HepG2 (cell line): ENCODE measurements at regions not wholly inside any gene's neighbourhood (a gene's known extent, or its start where the extent isn't known, plus 50 kb on each side); places are given as distances from the start of the nearest gene placed in this dataset.

Experiments
- ATAC-seq: fragments of 200-7000 bp; cut with Tn5 transposase; 3 replicates; pipeline ENCODE4 v1.9.1; 2020; ENCODE audit warnings: mild to moderate bottlenecking, moderate library complexity
- BruUV-seq: library from RNA; stranded (reverse); fragments of 400-500 nt; replicated peaks from 2 replicates; lab custom pipeline; 2021; lab: Mats Ljungman, UMichigan
- CTCF ChIA-PET: fragments of 300-600 bp; formaldehyde crosslinking; extraction: SDS; loops from one replicate; lab custom pipeline; 2021; ENCODE audit warnings: low total read pairs, inconsistent platforms, low intra/inter-chr PET ratio; lab: Yijun Ruan, JAX
- POLR2A ChIA-PET: fragments of 350-600 bp; sonication (Branson Sonifier 250); formaldehyde crosslinking; loops from one replicate; lab custom pipeline; 2020; ENCODE audit warnings: antibody characterized with exemption, inconsistent platforms; lab: Yijun Ruan, JAX
- DNase-seq: peaks from one replicate; pipeline ENCODE4 v3.0.0-alpha.2; 2015; ENCODE audit warnings: low spot score
- FAIRE-seq: peaks from 3 replicates; lab custom pipeline; 2011; peaks lifted over from hg19 to GRCh38; lab: Jason Lieb, UNC
- H2AFZ ChIP-seq: one replicate; pipeline ENCODE4 v1.6.1; 2011; ENCODE audit warnings: low read length, inconsistent platforms
- H3K27ac ChIP-seq: fragments of 300-600 bp; 3 replicates; pipeline ENCODE4 v1.8.0; 2011; ENCODE audit warnings: mixed run types, mild to moderate bottlenecking, mixed read lengths, low read length, inconsistent platforms; ENCODE audit not compliant: insufficient read depth; ENCODE audit errors: extremely low read length
- H3K27me3 ChIP-seq, 2 experiments: fragments of 200-600 bp in 1 of 2; 2 replicates in 1 of 2; 3 replicates in 1 of 2; pipeline versions ENCODE4 v1.6.0 to v1.8.0; 2011; ENCODE audit warnings: low read length in 2 of 2, mild to moderate bottlenecking in 2 of 2, moderate library complexity in 2 of 2, inconsistent platforms in 1 of 2; ENCODE audit not compliant: insufficient read depth in 2 of 2, control insufficient read depth in 1 of 2
- H3K36me3 ChIP-seq, 2 experiments: fragments of 200-600 bp in 1 of 2; replicated peaks in 1 of 2; 2 replicates in 1 of 2; 3 replicates in 1 of 2; pipeline versions ENCODE4 v1.5.1 to v1.8.0; 2011; ENCODE audit warnings: low read length in 2 of 2, inconsistent platforms in 1 of 2; ENCODE audit not compliant: insufficient read depth in 2 of 2, control insufficient read depth in 1 of 2
- H3K4me1 ChIP-seq: 2 replicates; pipeline ENCODE4 v1.5.1; 2012; ENCODE audit warnings: low read length, inconsistent platforms; ENCODE audit not compliant: insufficient read depth
- H3K4me2 ChIP-seq: 2 replicates; pipeline ENCODE4 v1.6.0; 2011; ENCODE audit warnings: low read depth, low read length, inconsistent platforms
- H3K4me3 ChIP-seq, 3 experiments: fragments of 200-600 bp in 1 of 3; sonication (generic), shearing (Covaris generic) in 1 of 3; replicated peaks in 1 of 3; 2 replicates each; pipeline ENCODE4 v1.5.1; 2011 to 2016; ENCODE audit warnings: low read length in 3 of 3, inconsistent platforms in 2 of 3, low read depth in 2 of 3, mild to moderate bottlenecking in 2 of 3, control low read depth in 1 of 3, mixed read lengths in 1 of 3; ENCODE audit not compliant: insufficient read depth in 1 of 3
- H3K79me2 ChIP-seq: one replicate; pipeline ENCODE4 v1.6.1; 2011; ENCODE audit warnings: low read length, inconsistent platforms; ENCODE audit not compliant: insufficient read depth
- H3K9ac ChIP-seq: 2 replicates; pipeline ENCODE4 v1.6.0; 2011; ENCODE audit warnings: mild to moderate bottlenecking, low read depth, low read length, inconsistent platforms; ENCODE audit not compliant: insufficient read depth
- H3K9me3 ChIP-seq: 2 replicates; pipeline ENCODE4 v1.5.1; 2012; ENCODE audit warnings: mild to moderate bottlenecking, low read length
- H4K20me1 ChIP-seq: 2 replicates; pipeline ENCODE4 v1.6.0; 2011; ENCODE audit warnings: inconsistent platforms, mild to moderate bottlenecking, low read length, moderate library complexity; ENCODE audit not compliant: insufficient read depth
- GTF2F1 ChIP-seq: fragments of 150-350 bp; IDR thresholded peaks from 2 replicates; pipeline ENCODE4 v1.6.1; 2014; ENCODE audit warnings: low read length
- IKZF1 ChIP-seq: fragments of 450-650 bp; IDR thresholded peaks from 2 replicates; pipeline ENCODE4 v1.7.1; 2016
- KDM1A ChIP-seq: IDR thresholded peaks from 2 replicates; pipeline ENCODE4 v1.6.1; 2016; ENCODE audit warnings: missing compliant biosample characterization
- MYPOP ChIP-seq: sonication (generic); formaldehyde crosslinking; IDR thresholded peaks from 2 replicates; pipeline ENCODE4 v1.8.1; 2023; ENCODE audit warnings: mild to moderate bottlenecking, moderate library complexity, missing genetic modification reagents
- TERF1 ChIP-seq: sonication (generic); formaldehyde crosslinking; IDR thresholded peaks from 2 replicates; pipeline ENCODE4 v1.8.0; 2022; ENCODE audit warnings: mild to moderate bottlenecking, missing genetic modification reagents, moderate library complexity
- ZFP36 ChIP-seq: fragments of 150-350 bp; IDR thresholded peaks from 2 replicates; pipeline ENCODE4 v1.6.1; 2018; ENCODE audit warnings: borderline replicate concordance, low read length, low read depth; ENCODE audit not compliant: partially characterized antibody
- ZNF367 ChIP-seq: sonication (generic); formaldehyde crosslinking; IDR thresholded peaks from 2 replicates; pipeline ENCODE4 v1.4.0; 2020; ENCODE audit warnings: missing genetic modification reagents, borderline replicate concordance
- ZNF446 ChIP-seq: sonication (generic); formaldehyde crosslinking; IDR thresholded peaks from 2 replicates; pipeline ENCODE4 v1.5.0; 2020; ENCODE audit warnings: mild to moderate bottlenecking, missing genetic modification reagents
- WGBS: methylation state at CpG from one replicate; pipeline ENCODE4 v1.1.6; 2017; ENCODE audit warnings: low lambda C conversion rate; 5-methylcytosine and 5-hydroxymethylcytosine counted together
- in situ Hi-C: cut with HindIII; loops from 2 replicates; pipeline ENCODE4 v1.10.0; 2017; ENCODE audit warnings: low pct_unique_long_range_greater_than_20kb; ENCODE audit not compliant: extremely low pct_ligation_motif_present
- intact Hi-C: fragments of 100-400 bp; cut with micrococcal nuclease; formaldehyde crosslinking; loops from one replicate; pipeline ENCODE4 v1.10.0; 2022; ENCODE audit not compliant: unreplicated experiment
- TF ChIP-seq, protein P1 (sequence below): IDR thresholded peaks from 2 replicates; pipeline ENCODE4 v1.6.1; 2016

DNA sequence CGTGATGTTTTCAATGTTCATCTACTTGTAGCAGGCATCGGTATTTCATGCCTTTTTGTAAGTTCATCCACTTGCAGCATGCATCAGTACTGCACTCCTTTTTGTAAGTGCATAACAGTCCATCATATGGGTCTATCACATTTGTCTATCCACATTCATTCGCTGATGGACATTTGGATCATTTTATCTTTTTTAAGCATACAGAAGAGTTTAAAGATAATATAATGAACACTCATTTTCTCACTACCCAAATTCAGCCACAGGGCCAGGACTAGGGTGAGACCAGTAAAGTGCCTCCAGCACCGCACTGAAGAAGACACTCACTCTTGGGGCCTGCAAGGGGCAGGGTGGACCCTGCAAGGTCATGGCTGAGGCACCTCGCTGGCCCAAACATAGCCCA, 309.6 kb downstream of the UACA start:
- no peaks in the 10 kb centered on the region for H3K36me3 ChIP-seq
- no peaks in the 10 kb centered on the region for H3K4me1 ChIP-seq
- no TSS peak for BruUV-seq
- no peaks in the 10 kb centered on the region for H3K9me3 ChIP-seq
- H3K4me3 ChIP-seq: no peak overlapping the region
- no peak for FAIRE-seq
- H3K9ac ChIP-seq: no peak overlapping the region
- no peaks in the 10 kb centered on the region for H3K27me3 ChIP-seq
- intact Hi-C loops: no loop called here
- no peak for DNase-seq
- POLR2A ChIA-PET: no interaction called here
- ATAC-seq: no peak
- CTCF ChIA-PET: no interaction called here
- no peak for TF ChIP-seq ZNF446 (CRISPR knock-in tag)
- no peak for TF ChIP-seq TERF1
- TF ChIP-seq, protein P1, sequence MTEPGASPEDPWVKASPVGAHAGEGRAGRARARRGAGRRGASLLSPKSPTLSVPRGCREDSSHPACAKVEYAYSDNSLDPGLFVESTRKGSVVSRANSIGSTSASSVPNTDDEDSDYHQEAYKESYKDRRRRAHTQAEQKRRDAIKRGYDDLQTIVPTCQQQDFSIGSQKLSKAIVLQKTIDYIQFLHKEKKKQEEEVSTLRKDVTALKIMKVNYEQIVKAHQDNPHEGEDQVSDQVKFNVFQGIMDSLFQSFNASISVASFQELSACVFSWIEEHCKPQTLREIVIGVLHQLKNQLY (CRISPR knock-in tag): no peak
- TF ChIP-seq ZNF367 (CRISPR knock-in tag): no peak
- TF ChIP-seq IKZF1: no peak
- no peak for TF ChIP-seq GTF2F1
- no peak for TF ChIP-seq MYPOP (CRISPR knock-in tag)
- TF ChIP-seq KDM1A: no peak
- TF ChIP-seq ZFP36: no peak
- no peaks in the 10 kb centered on the region for H3K79me2 ChIP-seq
- no peak overlapping the region for H3K4me2 ChIP-seq
- no peaks in the 10 kb centered on the region for H4K20me1 ChIP-seq
- WGBS: 59% methylated on average over 5 of the region's 5 CpGs
- in situ Hi-C loops: no loop called here
- no peak overlapping the region for H3K27ac ChIP-seq
- H2AFZ ChIP-seq: no peak overlapping the region
